Ovary (tissue), 3 donors: ENCODE measurements at regions not wholly inside any gene's neighbourhood (a gene's known extent, or its start where the extent isn't known, plus 50 kb on each side); places are given as distances from the start of the nearest gene placed in this dataset.

ENCODE experiments used
- EP300 ChIP-seq: sonication (generic); formaldehyde crosslinking; IDR thresholded peaks from one replicate; pipeline ENCODE4 v1.6.1; 2017; ENCODE audit warnings: antibody characterized with exemption
- TF ChIP-seq, protein P1 (sequence below), 3 donors: fragments of 450-650 bp in 2 of 3; fragments of 200-600 bp in 1 of 3; IDR thresholded peaks; one replicate each; pipeline versions ENCODE4 v1.5.1 to v1.8.0; 2016 to 2022; ENCODE audit warnings: antibody characterized with exemption in 3 of 3, mild to moderate bottlenecking in 1 of 3
- donor health status: DM: no; HTN: no; CAD: no.

- TF ChIP-seq, protein P1, sequence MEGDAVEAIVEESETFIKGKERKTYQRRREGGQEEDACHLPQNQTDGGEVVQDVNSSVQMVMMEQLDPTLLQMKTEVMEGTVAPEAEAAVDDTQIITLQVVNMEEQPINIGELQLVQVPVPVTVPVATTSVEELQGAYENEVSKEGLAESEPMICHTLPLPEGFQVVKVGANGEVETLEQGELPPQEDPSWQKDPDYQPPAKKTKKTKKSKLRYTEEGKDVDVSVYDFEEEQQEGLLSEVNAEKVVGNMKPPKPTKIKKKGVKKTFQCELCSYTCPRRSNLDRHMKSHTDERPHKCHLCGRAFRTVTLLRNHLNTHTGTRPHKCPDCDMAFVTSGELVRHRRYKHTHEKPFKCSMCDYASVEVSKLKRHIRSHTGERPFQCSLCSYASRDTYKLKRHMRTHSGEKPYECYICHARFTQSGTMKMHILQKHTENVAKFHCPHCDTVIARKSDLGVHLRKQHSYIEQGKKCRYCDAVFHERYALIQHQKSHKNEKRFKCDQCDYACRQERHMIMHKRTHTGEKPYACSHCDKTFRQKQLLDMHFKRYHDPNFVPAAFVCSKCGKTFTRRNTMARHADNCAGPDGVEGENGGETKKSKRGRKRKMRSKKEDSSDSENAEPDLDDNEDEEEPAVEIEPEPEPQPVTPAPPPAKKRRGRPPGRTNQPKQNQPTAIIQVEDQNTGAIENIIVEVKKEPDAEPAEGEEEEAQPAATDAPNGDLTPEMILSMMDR (IDR thresholded peaks at IDR 0.05) = no peak
- TF ChIP-seq EP300 = no peak
These were observed 100.0 kb downstream of the VEGFA start for GRCh38 chr6:43869792-43870659.
